ENCODE measurements at regions not wholly inside any gene's neighbourhood (a gene's known extent, or its start where the extent isn't known, plus 50 kb on each side); places are given as distances from the start of the nearest gene placed in this dataset.

DNA sequence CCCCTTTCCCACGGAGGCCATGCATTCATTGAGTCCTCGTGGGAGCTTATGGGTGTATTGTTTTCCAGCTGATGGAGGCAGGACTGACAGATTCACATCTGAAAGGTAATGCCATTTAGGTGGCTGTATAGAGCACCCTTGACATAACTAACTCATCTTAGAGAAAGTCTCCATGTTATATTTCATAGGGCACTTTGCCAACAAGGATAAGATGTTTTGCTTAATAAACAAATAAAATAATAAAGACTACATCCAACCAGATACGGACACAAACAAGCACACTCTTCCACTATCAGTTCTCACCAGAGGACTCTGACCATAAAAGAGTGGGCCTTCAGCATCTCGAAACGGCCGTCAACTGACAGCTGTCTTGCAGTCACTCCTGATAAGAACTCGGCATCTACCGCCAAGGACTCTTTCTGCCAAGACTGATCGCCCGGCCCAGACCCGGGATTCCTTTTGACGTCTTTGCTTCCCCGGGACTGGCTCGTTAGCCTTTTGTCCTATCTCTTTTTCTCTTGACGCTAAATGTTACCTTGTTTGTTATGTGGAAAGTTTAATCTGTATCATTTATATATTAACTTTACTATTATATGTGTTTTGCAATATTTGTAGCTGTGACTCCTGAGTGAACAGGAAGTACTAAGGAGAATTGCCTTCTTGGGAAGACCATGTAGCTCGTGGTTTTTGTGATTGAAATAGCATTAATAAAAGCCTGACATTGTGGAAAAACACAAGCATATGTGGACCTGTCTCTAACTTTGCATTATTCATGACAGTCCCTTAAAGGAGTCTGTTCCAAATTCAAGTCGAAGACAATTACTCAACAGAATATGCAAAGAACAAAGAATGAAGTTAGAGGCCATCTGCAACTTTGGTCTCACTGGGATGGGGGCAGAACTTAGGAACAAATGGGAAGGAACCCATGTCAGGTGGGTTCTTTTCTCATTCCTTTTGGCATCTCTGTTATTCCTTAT, 195.1 kb downstream of the LPIN1 start:
- TF ChIP-seq POLR2A (IDR thresholded peaks at IDR 0.05) (no peak), CTCF (IDR thresholded peaks at IDR 0.05) (no peak)
